Fibroblast of pulmonary artery (primary cell): ENCODE measurements at regions not wholly inside any gene's neighbourhood (a gene's known extent, or its start where the extent isn't known, plus 50 kb on each side); places are given as distances from the start of the nearest gene placed in this dataset.

Experiments used
- DNase-seq: peaks from one replicate; pipeline ENCODE4 v3.0.0-alpha.2; 2010; ENCODE audit warnings: low read depth
- H3K4me3 ChIP-seq: replicated peaks from 2 replicates; pipeline ENCODE4 v1.5.1; 2011; ENCODE audit warnings: low read depth, mild to moderate bottlenecking, control low read depth, low read length, moderate library complexity
- CTCF ChIP-seq: IDR thresholded peaks from 2 replicates; pipeline ENCODE4 v1.5.1; 2011; ENCODE audit warnings: mild to moderate bottlenecking, control low read depth, low read length, inconsistent platforms; ENCODE audit errors: missing control alignments

DNA sequence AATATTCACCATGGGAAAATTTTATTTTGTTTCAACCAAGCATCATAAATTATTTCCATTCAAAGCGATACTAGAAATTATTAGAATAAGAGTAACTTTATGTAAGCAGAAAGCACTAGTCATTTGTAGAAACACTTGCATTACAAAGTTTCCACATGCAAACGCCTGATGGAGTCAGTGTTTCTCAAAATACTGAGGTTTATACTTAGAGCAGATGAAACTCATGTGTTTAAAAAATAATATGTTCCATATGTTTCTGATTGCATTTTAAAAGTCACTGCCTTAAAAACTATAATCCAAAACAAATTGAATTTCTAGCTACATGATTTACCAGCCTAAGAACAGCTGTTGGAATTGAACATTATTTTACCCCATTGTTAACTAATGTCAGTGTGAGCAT lies 1246.4 kb downstream of the SLC16A7 start:
- no peak overlapping the region for H3K4me3 ChIP-seq
- TF ChIP-seq CTCF, result no peak
- DNase-seq, result no peak

- TF ChIP-seq CTCF, result no peak
- DNase-seq, result no peak
- no peak overlapping the region for H3K4me3 ChIP-seq
Observed at GRCh38 chr12:60844101-60844500, 1248.3 kb downstream of the SLC16A7 start.

DNA sequence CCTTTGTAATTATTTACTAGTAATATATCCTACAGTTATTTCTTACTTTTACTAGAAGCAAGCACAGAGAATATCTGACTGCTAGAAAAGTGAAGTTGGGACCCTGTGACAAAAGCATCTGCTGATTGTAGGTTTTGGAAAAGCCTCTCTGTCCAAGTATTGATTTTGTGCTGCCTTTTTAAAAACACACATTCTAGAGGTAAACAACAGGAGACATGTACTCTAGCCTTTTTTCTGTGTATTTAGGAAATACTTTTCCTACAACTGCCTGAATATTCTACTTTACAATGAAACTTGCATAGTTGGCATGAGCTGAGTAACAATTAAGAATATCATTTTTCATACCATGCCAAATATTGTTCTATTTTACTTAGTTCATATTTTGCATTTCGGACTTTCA lies 1249.0 kb downstream of the SLC16A7 start:
- H3K4me3 ChIP-seq, result no peak overlapping the region
- no peak for DNase-seq
- TF ChIP-seq CTCF, result no peak

GRCh38 chr12:60845696-60846095 lies 1249.9 kb downstream of the SLC16A7 start:
- DNase-seq, result no peak
- H3K4me3 ChIP-seq, result no peak overlapping the region
- no peak for TF ChIP-seq CTCF

DNA sequence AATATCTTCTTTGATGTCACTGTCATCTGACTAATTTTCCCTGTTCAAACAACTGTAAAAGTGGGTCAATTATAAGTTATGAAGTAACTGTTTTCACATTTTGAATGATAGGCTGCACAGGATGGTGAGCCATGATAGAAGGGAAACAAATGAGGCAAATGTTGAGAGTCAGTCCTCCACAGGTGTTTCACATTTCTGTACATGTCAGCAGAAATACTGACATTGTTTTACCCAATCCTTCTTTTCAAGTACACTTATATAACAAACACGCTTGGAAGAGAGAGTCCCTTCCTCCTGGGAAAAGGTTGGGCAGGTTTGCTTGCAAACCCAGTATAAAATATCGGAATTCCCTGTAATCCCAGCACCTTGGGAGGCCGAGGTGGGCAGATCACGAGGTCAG lies 1251.5 kb downstream of the SLC16A7 start:
- DNase-seq, result no peak
- TF ChIP-seq CTCF, result no peak
- H3K4me3 ChIP-seq, result no peak overlapping the region

GRCh38 chr12:60849723-60850122 lies 1253.9 kb downstream of the SLC16A7 start:
- DNase-seq, result no peak
- no peak for TF ChIP-seq CTCF
- H3K4me3 ChIP-seq, result no peak overlapping the region

GRCh38 chr12:60853407-60853806 lies 1257.6 kb downstream of the SLC16A7 start:
- no peak for TF ChIP-seq CTCF
- DNase-seq, result no peak
- H3K4me3 ChIP-seq, result no peak overlapping the region
